ENCODE measurements at regions not wholly inside any gene's neighbourhood (a gene's known extent, or its start where the extent isn't known, plus 50 kb on each side); places are given as distances from the start of the nearest gene placed in this dataset.

DNA sequence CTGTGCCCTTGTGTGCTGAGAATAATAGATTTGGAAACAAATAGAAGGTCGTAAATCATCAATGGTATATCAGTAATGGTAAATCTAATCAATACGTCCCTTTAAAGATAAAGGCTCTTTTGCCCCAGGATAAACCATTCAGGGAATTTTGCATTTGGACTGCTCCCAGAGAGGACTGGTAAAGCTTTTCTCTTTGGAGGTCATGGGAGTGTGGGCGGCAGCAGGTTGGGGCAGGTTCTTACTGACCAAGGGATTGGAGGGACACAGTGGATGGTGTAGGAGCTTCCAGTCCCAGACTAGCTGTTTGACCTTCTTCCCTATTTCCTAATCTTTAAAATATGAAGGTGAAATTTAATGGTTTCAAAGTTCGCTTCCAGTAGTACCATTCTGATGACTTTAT is 87.8 kb upstream of the NTF3 start:
- no peaks in the 10 kb centered on the region for H3K79me2 ChIP-seq (ENCODE audit: insufficient read depth, low read depth, low read length)
- CTCF ChIA-PET (ENCODE audit: unreplicated experiment), result no interaction called here
- H3K27ac ChIP-seq (ENCODE audit: low read depth, low read length, poor library complexity, severe bottlenecking), result no peak overlapping the region
- H3K4me2 ChIP-seq (ENCODE audit: low read length), result no peak overlapping the region
- H2AFZ ChIP-seq (ENCODE audit: low read length), result no peak overlapping the region
- H3K36me3 ChIP-seq (ENCODE audit: insufficient read depth, low read length), result no peaks in the 10 kb centered on the region
- no peak overlapping the region for H3K4me3 ChIP-seq (ENCODE audit: low read depth, low read length, poor library complexity, severe bottlenecking)
- TF ChIP-seq EZH2phosphoT487 (IDR thresholded peaks at IDR 0.05; ENCODE audit: borderline replicate concordance, low read depth, low read length), result no peak
- TF ChIP-seq, protein P1, sequence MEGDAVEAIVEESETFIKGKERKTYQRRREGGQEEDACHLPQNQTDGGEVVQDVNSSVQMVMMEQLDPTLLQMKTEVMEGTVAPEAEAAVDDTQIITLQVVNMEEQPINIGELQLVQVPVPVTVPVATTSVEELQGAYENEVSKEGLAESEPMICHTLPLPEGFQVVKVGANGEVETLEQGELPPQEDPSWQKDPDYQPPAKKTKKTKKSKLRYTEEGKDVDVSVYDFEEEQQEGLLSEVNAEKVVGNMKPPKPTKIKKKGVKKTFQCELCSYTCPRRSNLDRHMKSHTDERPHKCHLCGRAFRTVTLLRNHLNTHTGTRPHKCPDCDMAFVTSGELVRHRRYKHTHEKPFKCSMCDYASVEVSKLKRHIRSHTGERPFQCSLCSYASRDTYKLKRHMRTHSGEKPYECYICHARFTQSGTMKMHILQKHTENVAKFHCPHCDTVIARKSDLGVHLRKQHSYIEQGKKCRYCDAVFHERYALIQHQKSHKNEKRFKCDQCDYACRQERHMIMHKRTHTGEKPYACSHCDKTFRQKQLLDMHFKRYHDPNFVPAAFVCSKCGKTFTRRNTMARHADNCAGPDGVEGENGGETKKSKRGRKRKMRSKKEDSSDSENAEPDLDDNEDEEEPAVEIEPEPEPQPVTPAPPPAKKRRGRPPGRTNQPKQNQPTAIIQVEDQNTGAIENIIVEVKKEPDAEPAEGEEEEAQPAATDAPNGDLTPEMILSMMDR (conservative IDR thresholded peaks at IDR 0.05; ENCODE audit: low read length), result no peak
- H4K20me1 ChIP-seq (ENCODE audit: insufficient read depth, low read length), result no peaks in the 10 kb centered on the region
- no peak for DNase-seq (ENCODE audit: low spot score)
- no TSS peak for BruUV-seq (replicated peaks)
- intact Hi-C loops (cut with micrococcal nuclease; ENCODE audit: unreplicated experiment), result no loop called here
- no peaks in the 10 kb centered on the region for H3K9me3 ChIP-seq (ENCODE audit: low read length)
- no peaks in the 10 kb centered on the region for H3K9me2 ChIP-seq (ENCODE audit: insufficient read depth, low read length)
- POLR2A ChIA-PET, result interaction anchor here (0.5 kb wide), 1 partner anchor 358 kb away, joined by 4 read pairs; no protein-coding TSS in a partner anchor
- no peaks in the 10 kb centered on the region for H3K4me1 ChIP-seq (ENCODE audit: insufficient read depth, low read length, poor library complexity, severe bottlenecking)

DNA sequence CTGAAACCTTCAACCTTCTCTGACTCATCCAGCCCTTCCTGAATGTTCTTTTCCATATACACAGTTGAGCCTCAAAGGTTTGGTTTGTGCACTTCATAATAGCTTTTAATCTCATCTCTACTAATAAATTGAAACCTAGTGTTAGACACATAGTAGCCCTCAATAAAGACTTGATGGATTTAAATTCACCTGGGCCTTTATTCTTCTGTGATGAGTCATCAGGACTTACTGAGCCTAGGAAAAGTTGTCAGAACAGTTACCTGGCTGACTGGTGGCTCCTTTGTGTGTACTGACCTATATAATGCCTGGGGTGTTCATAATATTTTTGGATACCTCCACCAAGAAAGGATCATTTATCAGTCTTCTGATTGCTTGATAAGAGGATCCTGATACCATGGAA is 86.4 kb upstream of the NTF3 start:
- no peak for TF ChIP-seq EZH2phosphoT487 (IDR thresholded peaks at IDR 0.05; ENCODE audit: borderline replicate concordance, low read depth, low read length)
- TF ChIP-seq, protein P1 (conservative IDR thresholded peaks at IDR 0.05; ENCODE audit: low read length), result no peak
- no TSS peak for BruUV-seq (replicated peaks)
- no peak overlapping the region for H3K27ac ChIP-seq (ENCODE audit: low read depth, low read length, poor library complexity, severe bottlenecking)
- ChIA-PET POLR2A (no interaction called here), CTCF (ENCODE audit: unreplicated experiment) (interaction anchor here (0.5 kb wide), 1 partner anchor 111 kb away, joined by 13 read pairs; no protein-coding TSS in a partner anchor)
- intact Hi-C loops (cut with micrococcal nuclease; ENCODE audit: unreplicated experiment), result no loop called here
- no peaks in the 10 kb centered on the region for H3K9me2 ChIP-seq (ENCODE audit: insufficient read depth, low read length)
- no peaks in the 10 kb centered on the region for H3K9me3 ChIP-seq (ENCODE audit: low read length)
- H3K36me3 ChIP-seq (ENCODE audit: insufficient read depth, low read length), result no peaks in the 10 kb centered on the region
- no peak for DNase-seq (ENCODE audit: low spot score)
- H4K20me1 ChIP-seq (ENCODE audit: insufficient read depth, low read length), result no peaks in the 10 kb centered on the region
- H3K4me2 ChIP-seq (ENCODE audit: low read length), result no peak overlapping the region
- no peak overlapping the region for H2AFZ ChIP-seq (ENCODE audit: low read length)
- no peaks in the 10 kb centered on the region for H3K4me1 ChIP-seq (ENCODE audit: insufficient read depth, low read length, poor library complexity, severe bottlenecking)
- no peaks in the 10 kb centered on the region for H3K79me2 ChIP-seq (ENCODE audit: insufficient read depth, low read depth, low read length)
- H3K4me3 ChIP-seq (ENCODE audit: low read depth, low read length, poor library complexity, severe bottlenecking), result no peak overlapping the region

DNA sequence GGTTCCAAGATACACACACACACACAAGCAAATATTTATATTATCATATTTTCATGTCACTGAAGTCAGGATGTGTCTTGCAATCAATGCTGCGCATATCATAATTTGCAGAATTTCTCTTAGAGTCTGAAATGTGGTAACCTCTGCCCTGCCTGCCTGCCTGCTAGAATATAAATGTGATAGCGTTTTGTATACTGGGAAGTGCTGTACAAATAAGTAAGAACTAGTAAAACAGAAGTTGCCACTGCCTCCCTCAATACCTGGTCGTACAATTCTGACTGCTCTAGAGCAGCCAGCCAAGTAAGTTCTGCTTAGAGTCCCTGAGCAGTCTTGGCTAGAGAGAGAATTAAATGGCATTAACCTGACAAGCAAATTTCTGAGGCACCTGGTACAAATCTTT is 83.9 kb upstream of the NTF3 start:
- Histone ChIP-seq H3K36me3 (ENCODE audit: insufficient read depth, low read length) (no peaks in the 10 kb centered on the region), H4K20me1 (ENCODE audit: insufficient read depth, low read length) (no peaks in the 10 kb centered on the region), H3K9me2 (ENCODE audit: insufficient read depth, low read length) (no peaks in the 10 kb centered on the region), H2AFZ (ENCODE audit: low read length) (no peak overlapping the region), H3K4me3 (ENCODE audit: low read depth, low read length, poor library complexity, severe bottlenecking) (no peak overlapping the region), H3K9me3 (ENCODE audit: low read length) (no peaks in the 10 kb centered on the region), H3K27ac (ENCODE audit: low read depth, low read length, poor library complexity, severe bottlenecking) (no peak overlapping the region), H3K4me2 (ENCODE audit: low read length) (no peak overlapping the region), H3K79me2 (ENCODE audit: insufficient read depth, low read depth, low read length) (no peaks in the 10 kb centered on the region), H3K4me1 (ENCODE audit: insufficient read depth, low read length, poor library complexity, severe bottlenecking) (no peaks in the 10 kb centered on the region)
- ChIA-PET POLR2A (no interaction called here), CTCF (ENCODE audit: unreplicated experiment) (no interaction called here)
- no TSS peak for BruUV-seq (replicated peaks)
- TF ChIP-seq EZH2phosphoT487 (IDR thresholded peaks at IDR 0.05; ENCODE audit: borderline replicate concordance, low read depth, low read length), result no peak
- TF ChIP-seq, protein P1 (conservative IDR thresholded peaks at IDR 0.05; ENCODE audit: low read length), result no peak
- DNase-seq (ENCODE audit: low spot score), result no peak
- intact Hi-C loops (cut with micrococcal nuclease; ENCODE audit: unreplicated experiment), result no loop called here

Measured in OCI-LY7 (cell line).